NCI-H1048 (cell line): ENCODE measurements at regions not wholly inside any gene's neighbourhood (a gene's known extent, or its start where the extent isn't known, plus 50 kb on each side); places are given as distances from the start of the nearest gene placed in this dataset.

Experiments used
- DNase-seq: peaks from one replicate; lab custom pipeline; 2025; lab: John Stamatoyannopoulos, UW

DNA sequence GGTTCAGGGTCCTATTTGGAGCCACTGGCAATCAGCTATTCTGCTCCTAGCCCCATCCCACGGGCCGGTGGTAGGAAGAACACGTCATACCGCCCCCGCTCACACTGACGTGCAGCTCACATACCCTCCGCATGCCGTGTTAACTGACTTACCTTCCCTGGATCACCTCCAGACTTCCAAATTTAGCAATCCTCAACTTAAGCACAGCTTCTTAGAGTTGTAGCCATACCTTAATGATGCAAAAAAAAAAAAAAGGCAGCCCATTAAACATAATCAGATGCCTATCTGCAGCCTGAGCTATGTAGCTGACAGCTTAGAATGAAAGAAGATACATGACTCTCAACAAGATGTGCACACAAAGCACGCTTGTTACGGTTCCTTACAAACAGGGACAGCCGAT is 93.0 kb downstream of the IRX2 start:
- DNase-seq, result no peak

DNA sequence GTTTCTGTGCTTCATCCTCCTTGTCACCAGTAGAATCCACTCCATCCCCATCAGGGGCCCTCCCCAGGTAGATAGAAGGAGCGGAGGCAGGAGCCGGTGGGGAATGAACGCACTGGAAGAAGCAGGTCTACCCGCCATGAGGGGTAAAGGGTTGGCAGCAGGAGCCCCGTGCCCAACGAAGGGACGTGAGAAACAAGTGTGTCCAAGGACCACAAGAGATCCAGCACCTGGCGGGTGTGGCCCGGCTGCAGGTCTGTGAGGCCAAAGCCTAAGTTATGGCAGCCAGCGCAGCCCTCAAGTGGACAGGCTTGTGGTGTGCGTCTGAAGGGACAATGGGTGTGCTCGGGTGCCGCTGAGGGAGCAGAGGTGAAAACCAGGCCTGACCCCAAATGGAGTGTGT is 94.3 kb downstream of the IRX2 start:
- no peak for DNase-seq

DNA sequence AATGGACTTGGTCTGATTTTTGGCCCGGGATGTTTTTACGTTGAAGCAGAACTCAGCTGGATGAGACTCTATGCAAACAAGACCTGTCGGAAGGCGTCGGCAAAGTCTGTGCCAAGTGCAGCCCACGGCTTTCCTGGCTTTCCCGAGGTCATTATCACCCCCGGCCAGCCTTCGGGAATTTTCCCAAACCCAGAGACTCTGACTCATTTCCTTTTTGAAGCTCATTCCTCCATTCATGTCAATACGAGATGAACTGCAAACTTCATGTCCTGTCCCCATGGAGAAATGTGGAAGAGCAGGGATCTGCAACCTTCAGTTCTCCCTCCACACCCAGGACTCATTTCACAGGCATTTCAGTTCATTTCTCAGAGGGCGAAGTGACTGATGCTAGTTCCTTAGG is 95.3 kb downstream of the IRX2 start:
- no peak for DNase-seq

DNA sequence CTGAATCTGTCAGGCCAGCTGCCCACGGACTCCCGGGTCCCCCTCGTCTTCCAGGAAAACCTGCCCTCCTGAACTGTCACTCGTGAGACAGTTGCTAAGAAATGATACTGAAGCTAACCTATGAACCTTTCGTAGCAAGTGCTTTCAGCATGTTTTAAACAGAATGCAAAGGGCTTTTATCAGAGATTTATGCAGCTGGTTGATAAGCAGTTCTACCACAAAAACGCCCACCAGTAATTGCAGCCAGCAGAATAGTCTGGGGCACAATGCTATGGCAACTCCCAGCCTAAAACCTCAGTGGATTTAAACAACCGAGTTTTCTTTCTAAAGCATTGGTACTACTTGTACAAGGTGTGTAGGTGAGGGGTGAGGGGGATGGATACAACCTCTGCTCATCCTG is 97.5 kb downstream of the IRX2 start:
- DNase-seq, result no peak

DNA sequence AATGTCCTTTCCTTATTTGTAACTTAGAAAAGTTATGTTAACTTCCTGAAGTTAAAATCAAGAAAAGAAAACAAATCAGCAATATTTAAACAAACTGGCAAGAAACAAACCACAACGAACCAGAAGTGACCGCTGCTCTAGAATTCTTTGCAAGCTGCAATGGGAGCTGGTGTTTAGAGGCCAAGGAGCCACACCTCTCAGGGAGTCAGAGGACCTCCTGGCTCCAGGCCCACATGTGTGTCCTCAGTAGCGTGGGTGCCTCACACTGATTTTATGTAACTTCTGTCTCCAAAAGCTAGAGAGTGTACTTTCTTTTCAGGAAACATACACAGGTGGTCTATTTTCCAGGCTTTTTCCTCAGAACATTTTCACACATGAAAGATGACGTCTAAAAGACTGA is 100.4 kb downstream of the IRX2 start:
- no peak for DNase-seq

DNA sequence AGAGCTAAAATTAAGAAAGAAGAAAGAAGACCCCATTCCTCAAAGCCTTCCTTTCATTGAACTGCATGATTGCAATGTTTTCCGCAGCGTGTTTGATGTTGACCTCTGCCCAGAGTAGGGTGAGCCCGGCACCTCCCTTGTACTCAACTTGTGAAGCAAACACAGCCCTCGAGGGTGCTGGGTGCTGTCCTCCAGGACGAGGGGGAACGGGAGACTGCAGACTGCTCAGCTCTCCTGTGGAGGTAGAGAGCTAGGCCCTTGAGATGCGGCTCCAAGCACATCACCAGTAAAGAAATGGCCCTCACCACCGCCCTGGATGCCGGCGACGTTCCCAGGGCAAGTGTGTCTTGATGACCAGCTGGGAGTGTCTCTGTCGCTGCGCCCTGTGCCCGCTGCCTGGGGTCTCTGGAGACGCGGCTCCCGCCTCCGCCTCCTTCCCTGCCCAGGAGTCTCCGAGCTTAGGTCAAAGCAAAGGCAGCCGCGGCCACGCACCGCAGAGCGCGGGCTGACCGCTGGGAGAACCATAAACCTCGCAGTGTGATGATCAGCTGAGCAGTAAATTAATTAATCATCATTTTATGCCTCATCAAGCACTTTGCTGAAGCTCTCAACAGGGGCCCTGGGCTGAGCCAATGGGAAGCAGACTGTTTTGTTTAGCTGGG is 108.7 kb downstream of the IRX2 start:
- no peak for DNase-seq

DNA sequence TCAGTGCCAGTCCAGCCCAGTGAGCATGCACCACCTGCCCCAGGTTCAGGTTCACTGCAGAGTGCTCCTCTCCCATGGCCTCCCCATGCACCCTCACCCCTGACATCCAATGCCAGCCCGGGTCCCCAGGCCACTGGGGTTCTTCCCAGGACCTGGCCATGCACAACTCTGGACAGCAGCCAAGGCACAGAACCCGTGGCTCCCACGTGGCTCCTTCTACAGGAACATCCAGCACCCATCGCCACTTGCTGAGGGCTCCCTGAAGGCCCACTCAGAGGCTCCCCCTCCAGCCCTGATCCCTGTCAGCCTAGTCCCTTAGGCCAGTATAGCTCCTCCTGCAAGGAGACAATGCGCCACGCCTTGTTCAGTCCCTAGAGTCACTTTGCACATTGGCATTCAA is 110.8 kb downstream of the IRX2 start:
- DNase-seq, result no peak

DNA sequence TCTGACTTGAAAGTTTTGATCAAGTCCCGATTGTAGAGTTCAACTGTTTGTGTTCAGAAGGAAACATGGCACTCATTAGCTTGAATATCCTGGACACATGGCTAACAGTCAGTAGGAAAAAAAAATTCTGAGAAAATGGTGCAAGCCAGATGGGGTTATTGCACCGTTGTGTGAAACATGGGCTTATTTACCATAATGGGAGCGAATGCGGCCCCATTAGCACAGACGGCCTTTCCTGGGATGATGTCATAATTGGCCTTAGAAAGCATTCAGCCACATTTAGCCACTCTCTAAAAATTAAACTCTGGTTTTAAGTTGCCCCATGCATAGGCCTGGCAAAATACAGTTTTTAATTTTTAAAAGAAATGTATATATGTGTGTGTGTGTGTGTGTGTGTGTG is 112.1 kb downstream of the IRX2 start:
- DNase-seq, result no peak

DNA sequence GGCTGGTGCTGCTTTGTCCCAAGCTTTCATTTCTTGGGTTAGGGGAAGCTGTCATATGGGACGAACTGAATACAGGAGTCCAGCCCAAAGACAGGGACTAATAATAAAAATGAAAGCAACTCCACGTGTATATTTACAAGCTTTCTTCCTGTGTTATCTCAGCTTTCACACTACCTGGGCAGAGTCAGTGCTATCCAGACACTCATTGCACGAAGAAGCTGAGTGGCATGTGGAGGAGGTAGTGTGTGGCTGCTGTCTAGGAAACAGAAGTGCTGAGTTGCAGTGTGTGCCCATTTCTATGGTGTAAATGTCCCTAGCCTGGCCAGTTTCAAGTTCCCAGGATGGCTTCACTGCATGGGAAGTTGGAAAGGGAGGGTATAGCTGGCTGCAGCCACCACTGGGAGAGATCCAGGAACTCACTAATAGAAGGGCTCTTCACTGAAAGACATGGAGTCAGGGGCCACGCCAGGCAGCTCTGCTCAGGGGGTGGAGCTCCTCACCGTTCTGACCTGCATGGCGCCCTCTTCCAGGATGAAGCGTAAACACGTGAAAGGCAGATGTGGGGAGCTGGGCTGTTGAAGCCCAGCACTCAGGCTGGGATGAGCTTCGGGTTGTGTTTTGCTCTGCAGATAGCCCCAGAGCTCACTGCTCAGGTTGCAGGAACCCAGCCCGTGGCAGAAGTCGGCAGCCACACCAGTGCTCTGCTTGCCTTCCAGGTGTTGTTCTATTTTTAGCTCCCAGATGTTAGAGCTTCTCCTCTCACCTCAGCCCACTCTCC is 116.9 kb downstream of the IRX2 start:
- DNase-seq, result no peak

DNA sequence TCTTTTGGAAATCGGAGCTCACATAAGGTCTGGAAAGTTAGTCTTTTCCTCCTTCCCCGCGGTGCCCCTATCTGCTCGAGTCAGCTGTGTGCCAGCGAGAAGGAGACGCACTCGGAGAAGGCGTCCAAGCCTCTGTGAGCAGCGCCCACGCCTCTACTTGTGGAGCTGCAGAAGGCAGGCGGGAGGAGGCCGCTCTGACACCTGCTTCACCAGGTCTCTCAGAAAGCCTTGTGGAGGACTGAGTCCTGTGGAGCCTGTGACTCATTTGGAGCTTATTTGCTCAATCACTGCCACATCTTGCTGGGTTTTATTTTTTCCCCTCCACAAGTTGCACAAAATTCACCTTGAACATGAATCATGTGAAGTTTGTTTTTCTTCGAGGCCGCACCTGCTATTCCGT is 117.5 kb downstream of the IRX2 start:
- no peak for DNase-seq

DNA sequence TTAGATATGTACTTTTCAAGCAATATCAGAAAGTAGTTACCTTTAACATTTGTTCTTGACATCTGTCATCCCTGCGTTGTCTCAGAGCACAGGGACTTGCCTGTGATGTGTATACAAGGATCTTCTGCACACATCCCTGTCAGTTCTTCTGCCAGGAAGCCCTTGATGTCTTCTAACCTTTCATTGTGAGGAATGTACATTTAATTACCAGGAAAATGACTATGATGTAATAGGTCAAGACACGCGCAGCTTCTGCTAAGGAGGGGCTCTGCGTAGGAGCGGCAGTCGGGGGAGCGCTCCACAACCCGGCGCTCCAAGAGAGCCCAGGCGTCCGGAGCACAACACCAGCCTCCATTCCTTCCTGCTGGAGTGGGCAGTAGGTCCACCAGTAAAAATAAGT is 119.7 kb downstream of the IRX2 start:
- DNase-seq, result no peak

DNA sequence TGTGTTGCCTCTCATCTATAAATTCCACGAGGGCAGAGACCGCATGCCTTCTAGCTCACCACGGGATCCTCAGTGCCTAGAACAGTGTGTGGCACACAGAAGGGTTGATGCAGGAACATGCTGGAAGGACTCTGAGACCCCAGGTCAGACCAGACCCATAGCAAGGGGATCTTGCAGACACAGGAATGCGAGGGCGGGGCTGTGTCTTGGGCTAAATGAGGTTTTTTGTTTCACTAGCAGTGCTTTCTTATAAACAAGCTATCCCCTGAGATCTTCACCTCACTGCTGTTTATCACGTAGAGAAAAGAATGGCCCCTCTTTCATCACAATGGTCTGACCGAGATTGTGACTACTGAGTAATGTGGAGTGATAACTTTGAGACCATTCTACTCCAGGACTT is 122.4 kb downstream of the IRX2 start:
- no peak for DNase-seq

DNA sequence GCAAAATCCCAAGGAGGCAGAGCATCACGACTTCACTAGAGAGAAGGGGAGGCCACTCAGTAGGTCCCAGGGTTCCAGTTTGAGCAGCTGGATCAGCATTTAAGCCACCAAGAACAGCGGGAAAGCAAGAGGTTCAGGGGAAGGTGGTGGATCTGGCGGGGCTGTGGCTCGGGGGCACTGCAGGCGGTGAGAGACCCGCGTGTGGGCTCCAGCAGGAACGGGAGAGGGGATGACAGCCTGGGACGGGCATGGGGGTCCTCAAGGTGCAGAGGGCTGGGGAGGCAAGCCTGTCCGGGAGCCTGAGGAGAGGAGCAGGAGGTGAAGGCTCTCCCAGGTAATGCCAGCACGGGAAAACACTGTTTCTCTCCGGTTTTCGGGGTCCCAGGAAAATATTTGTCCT is 123.6 kb downstream of the IRX2 start:
- no peak for DNase-seq

DNA sequence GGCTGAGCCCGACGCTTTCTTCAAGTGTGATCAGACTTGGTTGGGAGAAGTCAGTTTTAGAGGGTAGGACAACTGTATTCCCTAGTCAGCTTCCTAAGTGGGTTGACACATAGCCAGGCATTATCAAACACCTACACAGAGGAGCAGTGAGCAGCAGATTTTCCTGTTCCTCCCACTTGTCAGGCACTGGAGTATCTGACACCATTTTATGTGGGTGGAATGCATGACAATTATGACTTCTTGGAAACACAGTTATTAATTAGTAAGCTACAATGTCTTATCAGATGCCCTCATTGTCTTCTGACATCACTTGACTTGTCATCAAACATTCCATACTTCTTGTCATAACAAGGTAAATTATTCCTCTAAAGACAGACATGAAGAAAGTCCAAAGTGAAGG is 124.9 kb downstream of the IRX2 start:
- DNase-seq, result no peak

DNA sequence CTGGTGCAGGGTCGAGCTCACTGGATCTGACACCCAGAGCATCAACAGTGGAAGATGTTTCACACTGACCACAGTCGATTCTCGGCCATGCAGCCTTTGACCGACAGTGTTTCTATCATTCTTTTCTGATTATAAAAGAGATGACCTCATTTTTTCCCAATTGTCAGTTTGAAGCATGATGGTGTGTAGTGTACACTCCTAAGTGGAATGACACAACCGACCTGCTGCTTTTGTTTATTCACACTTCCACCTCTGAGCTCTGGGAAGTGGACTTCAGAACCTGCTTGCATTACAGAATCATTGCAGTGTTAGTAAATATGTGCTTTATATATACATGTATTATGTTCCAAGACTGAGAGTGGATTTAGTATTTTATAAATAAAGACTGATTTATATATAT is 128.6 kb downstream of the IRX2 start:
- no peak for DNase-seq

DNA sequence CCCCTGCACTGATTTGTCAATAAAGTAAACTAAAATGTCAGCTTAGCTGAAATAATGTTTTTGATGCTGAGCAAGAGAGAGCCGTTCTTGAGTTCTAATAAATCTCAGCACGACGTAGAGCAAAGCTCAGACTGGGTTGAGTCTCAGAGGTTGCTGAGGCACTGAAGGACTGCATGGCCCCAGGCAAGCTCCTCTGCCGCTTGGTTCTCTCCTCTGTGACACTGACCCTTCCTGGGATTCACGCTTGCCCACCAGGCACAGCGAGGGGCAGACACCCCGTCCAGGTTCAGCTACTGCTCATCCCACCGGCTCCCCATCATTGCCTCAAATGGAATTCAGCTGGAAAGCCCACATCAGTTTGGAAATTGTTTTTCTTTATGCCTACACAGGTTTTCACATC is 129.8 kb downstream of the IRX2 start:
- DNase-seq, result no peak

DNA sequence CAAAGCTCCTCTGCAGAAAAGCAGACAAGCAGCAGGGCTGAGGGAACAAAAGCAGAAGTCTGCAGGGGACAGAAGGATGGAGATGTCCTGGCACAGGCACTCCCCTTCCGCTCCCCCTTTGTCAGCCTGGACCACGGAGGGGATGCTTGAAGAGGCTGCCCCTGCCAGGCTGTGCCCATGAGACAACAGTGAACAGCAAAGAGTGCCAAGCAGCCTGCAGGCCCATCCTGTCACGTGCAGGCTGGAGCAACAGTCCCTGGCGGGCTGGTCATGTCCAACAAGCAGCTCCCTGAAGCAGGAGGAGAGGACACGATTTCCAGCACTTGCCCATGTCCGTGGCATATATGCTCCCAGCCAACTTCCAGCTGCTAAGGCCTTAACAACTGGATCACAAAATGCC is 132.3 kb downstream of the IRX2 start:
- no peak for DNase-seq

DNA sequence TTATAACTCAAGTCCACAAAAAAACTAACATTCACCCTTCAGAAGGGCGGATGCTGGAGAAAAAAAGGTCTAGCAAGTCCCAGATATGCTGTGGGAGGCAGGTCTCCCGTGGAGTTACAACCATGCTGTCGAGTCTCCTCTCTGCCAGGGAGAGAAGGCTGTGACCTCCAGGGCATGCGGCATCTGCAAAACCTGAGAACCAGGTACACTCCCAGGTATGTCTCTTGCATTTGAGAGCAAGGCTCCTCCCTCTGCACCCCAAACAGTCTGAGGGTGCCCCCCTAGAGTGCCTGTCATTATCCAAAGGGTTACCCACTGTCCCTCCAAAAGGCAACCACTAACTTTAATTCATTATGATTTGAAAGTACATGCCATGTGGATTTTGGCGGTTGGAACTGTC is 134.0 kb downstream of the IRX2 start:
- DNase-seq, result no peak

DNA sequence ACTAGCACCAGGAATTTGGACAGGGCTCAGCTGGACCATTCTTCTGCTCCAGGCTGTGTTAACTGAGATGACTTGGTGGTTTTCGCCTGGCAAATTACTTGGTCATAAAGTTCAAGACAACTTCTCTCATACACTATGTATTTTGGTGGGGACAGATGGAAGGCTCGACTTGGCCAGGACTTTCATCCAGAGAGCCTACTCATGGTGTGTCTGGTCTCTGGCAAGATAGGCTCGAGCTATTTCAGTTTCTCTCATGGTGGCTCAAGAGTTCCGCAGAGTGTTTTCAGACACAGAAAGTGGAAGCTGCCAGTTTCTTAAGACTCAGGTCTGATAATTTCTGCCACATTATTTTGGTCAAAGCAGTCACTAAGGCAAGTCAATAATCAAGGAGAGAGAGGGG is 135.6 kb downstream of the IRX2 start:
- no peak for DNase-seq

DNA sequence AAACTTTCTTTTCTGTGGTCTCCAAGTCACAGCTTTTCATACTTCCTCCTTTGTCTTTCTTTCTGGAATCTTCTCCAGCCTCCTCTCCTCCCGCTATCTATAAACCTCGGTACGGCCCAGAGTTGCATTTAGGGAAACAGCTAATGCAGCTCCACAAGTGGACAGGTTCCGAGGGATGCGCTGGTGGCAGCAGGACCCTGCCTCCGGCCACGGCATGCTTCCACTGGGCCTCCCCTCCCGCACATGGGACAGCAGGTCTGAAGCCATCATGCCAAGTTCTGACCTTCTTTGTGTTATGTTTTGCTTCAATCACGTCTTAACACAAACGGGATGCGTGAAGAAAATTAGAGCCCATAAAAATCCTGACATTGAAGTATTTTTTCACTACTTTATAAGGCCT is 136.9 kb downstream of the IRX2 start:
- DNase-seq, result no peak

DNA sequence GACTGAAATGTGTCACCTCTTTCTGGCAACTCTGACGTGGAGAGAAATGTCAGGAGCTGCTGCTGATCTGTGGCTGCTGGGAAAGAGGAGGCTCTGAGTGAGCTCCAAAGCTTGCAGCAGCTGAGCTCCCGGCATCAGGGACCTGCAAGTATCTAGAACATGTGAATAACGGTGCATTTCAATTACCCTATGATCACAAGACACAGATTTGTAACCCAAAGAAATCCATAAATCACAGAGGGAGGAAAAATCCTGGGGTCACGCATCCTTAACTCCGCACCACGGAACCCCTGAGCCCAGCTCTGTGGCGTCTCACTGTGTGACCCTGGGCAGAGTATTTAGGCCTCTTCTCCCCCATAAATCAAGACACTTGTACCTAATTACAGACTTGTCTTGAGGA is 139.8 kb downstream of the IRX2 start:
- no peak for DNase-seq

DNA sequence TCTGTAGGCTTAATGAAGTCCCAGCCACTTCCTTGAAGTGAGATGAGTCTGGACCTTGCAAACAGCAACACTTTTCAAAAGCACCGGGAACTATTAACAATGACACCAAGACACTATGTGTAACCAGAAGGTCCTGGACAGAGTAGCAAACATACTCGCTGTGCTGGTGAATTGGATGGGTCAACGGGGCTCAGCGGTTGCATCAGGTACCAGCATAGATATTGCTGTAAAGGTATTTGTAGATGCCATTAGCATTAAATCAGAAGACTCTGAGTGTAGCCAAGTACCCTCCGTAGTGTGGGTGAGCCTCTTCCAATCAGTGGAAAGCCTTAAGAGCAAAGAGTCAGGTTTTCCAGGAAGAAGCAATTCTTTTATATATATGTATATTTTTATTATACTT is 140.5 kb downstream of the IRX2 start:
- no peak for DNase-seq

DNA sequence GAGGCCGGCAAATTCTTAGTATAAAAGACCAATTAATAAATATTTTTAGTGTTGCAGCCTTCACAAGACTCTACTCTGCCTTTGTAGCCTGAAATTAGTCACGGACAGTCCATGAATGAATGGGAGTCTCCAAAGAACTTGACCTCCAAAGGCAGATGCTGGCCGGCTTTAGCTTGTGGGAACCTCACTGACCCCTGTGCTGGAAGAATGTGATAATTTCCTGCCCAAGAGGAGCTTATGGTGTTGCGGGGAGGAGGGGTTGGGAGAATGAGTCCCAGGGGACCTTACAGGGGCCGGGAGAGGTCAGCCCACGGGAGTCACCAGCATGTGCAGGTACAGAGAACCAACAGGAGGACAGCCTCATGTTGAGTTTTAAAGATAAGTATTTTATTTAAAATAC is 143.1 kb downstream of the IRX2 start:
- no peak for DNase-seq

DNA sequence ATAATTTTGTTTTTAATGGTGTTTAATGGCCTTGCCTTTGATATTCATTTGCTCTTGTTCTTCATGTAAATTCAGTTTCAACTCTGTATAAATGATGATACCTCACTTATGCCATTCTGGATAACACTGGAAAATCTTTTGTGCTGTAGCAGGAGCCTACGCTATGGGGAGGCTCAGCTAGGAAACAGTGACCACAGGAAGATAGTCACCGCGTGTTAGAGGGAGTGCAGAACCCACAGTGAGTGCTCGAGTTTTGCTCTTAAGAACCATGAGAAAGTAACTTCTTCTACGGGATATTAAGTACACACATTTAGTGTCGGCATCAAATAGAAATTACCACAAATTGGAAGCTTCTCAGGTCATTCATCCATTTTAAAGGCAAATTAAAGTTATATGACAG is 143.9 kb downstream of the IRX2 start:
- DNase-seq, result no peak
